WTC11 (cell line): ENCODE measurements at regions not wholly inside any gene's neighbourhood (a gene's known extent, or its start where the extent isn't known, plus 50 kb on each side); places are given as distances from the start of the nearest gene placed in this dataset.

Experiments
- ATAC-seq: fragments of 200-7000 bp; cut with Tn5 transposase; 2 replicates; pipeline ENCODE4 v1.10.0; 2021; ENCODE audit warnings: mild to moderate bottlenecking, moderate library complexity
- CTCF ChIA-PET: fragments of 300-600 bp; sonication (Branson Sonifier 250); formaldehyde crosslinking; loops from one replicate; lab custom pipeline; 2021; ENCODE audit warnings: antibody characterized with exemption; lab: Charles Lee
- POLR2A ChIA-PET: fragments of 350-600 bp; sonication (Branson Sonifier 250); formaldehyde crosslinking; loops from one replicate; lab custom pipeline; 2021; ENCODE audit warnings: antibody characterized with exemption; lab: Charles Lee
- DNase-seq: peaks from one replicate; pipeline ENCODE4 v3.0.0; 2021; ENCODE audit warnings: low spot score
- H3K27ac Mint-ChIP-seq: 2 replicates; pipeline ENCODE4 v1.8.0; 2021; ENCODE audit warnings: mixed read lengths
- H3K27me3 Mint-ChIP-seq: 2 replicates; pipeline ENCODE4 v1.8.0; 2021; ENCODE audit warnings: low read depth, mild to moderate bottlenecking, moderate library complexity, mixed read lengths
- H3K36me3 Mint-ChIP-seq: 2 replicates; pipeline ENCODE4 v1.8.0; 2021; ENCODE audit warnings: mixed read lengths
- H3K4me1 Mint-ChIP-seq: 2 replicates; pipeline ENCODE4 v1.8.0; 2022; ENCODE audit warnings: mixed read lengths
- H3K4me3 Mint-ChIP-seq: 2 replicates; pipeline ENCODE4 v1.8.0; 2021; ENCODE audit warnings: mild to moderate bottlenecking, moderate library complexity, mixed read lengths
- H3K9me3 Mint-ChIP-seq: 2 replicates; pipeline ENCODE4 v1.8.0; 2021; ENCODE audit warnings: mixed read lengths
- ATF1 ChIP-seq: sonication (generic); formaldehyde crosslinking; IDR thresholded peaks from 2 replicates; pipeline ENCODE4 v1.8.1; 2023; ENCODE audit warnings: mild to moderate bottlenecking, moderate library complexity, missing genetic modification reagents
- CBFB ChIP-seq: sonication (generic); formaldehyde crosslinking; IDR thresholded peaks from 2 replicates; pipeline ENCODE4 v1.8.1; 2022; ENCODE audit warnings: mild to moderate bottlenecking, low read depth, missing genetic modification reagents
- ELF4 ChIP-seq: sonication (generic); formaldehyde crosslinking; IDR thresholded peaks from 2 replicates; pipeline ENCODE4 v1.8.1; 2022; ENCODE audit warnings: low read depth, mild to moderate bottlenecking, moderate library complexity, missing genetic modification reagents
- EMX1 ChIP-seq: fragments of 250-450 bp; sonication (Bioruptor Pico); IDR thresholded peaks from 2 replicates; pipeline ENCODE4 v1.8.0; 2021; ENCODE audit warnings: mild to moderate bottlenecking
- KAT7 ChIP-seq: sonication (generic); formaldehyde crosslinking; IDR thresholded peaks from 2 replicates; pipeline ENCODE4 v1.8.1; 2023; ENCODE audit warnings: missing genetic modification reagents, mild to moderate bottlenecking, borderline replicate concordance
- NR1H2 ChIP-seq: sonication (generic); formaldehyde crosslinking; IDR thresholded peaks from 2 replicates; pipeline ENCODE4 v1.9.0; 2021; ENCODE audit warnings: mild to moderate bottlenecking, moderate library complexity, missing genetic modification reagents
- PRRX2 ChIP-seq: fragments of 250-450 bp; sonication (Bioruptor Pico); IDR thresholded peaks from 2 replicates; pipeline ENCODE4 v1.8.0; 2021; ENCODE audit warnings: mild to moderate bottlenecking
- SOX15 ChIP-seq: fragments of 250-450 bp; sonication (Bioruptor Pico); IDR thresholded peaks from 2 replicates; pipeline ENCODE4 v1.9.0; 2021; ENCODE audit warnings: mild to moderate bottlenecking
- ZBTB43 ChIP-seq: sonication (generic); formaldehyde crosslinking; IDR thresholded peaks from 2 replicates; pipeline ENCODE4 v1.8.1; 2023; ENCODE audit warnings: mild to moderate bottlenecking, missing genetic modification reagents
- ZNF671 ChIP-seq: fragments of 250-450 bp; sonication (Bioruptor Pico); IDR thresholded peaks from 2 replicates; pipeline ENCODE4 v1.8.0; 2021; ENCODE audit warnings: mild to moderate bottlenecking
- ZSCAN18 ChIP-seq: fragments of 250-450 bp; sonication (Bioruptor Pico); IDR thresholded peaks from 2 replicates; pipeline ENCODE4 v2.1.2; 2022; ENCODE audit warnings: mild to moderate bottlenecking, moderate library complexity
- TF ChIP-seq, protein P1 (sequence below): sonication (generic); formaldehyde crosslinking; IDR thresholded peaks from 2 replicates; pipeline ENCODE4 v1.8.0; 2023; ENCODE audit warnings: missing genetic modification reagents, mild to moderate bottlenecking, borderline replicate concordance
- TF ChIP-seq, protein P2 (sequence below): sonication (generic); formaldehyde crosslinking; IDR thresholded peaks from 2 replicates; pipeline ENCODE4 v1.8.0; 2022; ENCODE audit warnings: mild to moderate bottlenecking, missing genetic modification reagents

- CTCF ChIA-PET, result interaction anchor here (0.8 to 5.9 kb wide), 3 partner anchors 11 to 120 kb away, joined by 3 to 38 read pairs (median 4); no protein-coding TSS in a partner anchor
- no peak overlapping the region for H3K27ac Mint-ChIP-seq
- POLR2A ChIA-PET, result no interaction called here
These were observed 106.6 kb upstream of the DAP start for GRCh38 chr5:10867389-10868303.

GRCh38 chr5:10866913-10867312 is 105.9 kb upstream of the DAP start:
- H3K4me3 Mint-ChIP-seq, result no peak overlapping the region
- no peaks in the 10 kb centered on the region; the same call in 1 of the 2 replicates for H3K27me3 Mint-ChIP-seq
- POLR2A ChIA-PET, result no interaction called here
- ATAC-seq, result peak; percentile 61
- CTCF ChIA-PET, result interaction anchor here (0.6 to 5.9 kb wide), 5 partner anchors 10 to 922 kb away, joined by 3 to 38 read pairs (median 3); no protein-coding TSS in a partner anchor
- no peaks in the 10 kb centered on the region for H3K9me3 Mint-ChIP-seq
- DNase-seq, result no peak
- H3K36me3 Mint-ChIP-seq, result no peaks in the 10 kb centered on the region
- H3K27ac Mint-ChIP-seq, result no peak overlapping the region
- TF ChIP-seq NR1H2 (CRISPR knock-in tag), result no peak
- TF ChIP-seq ELF4 (CRISPR knock-in tag), result no peak
- no peak for TF ChIP-seq ATF1 (CRISPR knock-in tag)
- no peak for TF ChIP-seq KAT7 (CRISPR knock-in tag)
- TF ChIP-seq, protein P1, sequence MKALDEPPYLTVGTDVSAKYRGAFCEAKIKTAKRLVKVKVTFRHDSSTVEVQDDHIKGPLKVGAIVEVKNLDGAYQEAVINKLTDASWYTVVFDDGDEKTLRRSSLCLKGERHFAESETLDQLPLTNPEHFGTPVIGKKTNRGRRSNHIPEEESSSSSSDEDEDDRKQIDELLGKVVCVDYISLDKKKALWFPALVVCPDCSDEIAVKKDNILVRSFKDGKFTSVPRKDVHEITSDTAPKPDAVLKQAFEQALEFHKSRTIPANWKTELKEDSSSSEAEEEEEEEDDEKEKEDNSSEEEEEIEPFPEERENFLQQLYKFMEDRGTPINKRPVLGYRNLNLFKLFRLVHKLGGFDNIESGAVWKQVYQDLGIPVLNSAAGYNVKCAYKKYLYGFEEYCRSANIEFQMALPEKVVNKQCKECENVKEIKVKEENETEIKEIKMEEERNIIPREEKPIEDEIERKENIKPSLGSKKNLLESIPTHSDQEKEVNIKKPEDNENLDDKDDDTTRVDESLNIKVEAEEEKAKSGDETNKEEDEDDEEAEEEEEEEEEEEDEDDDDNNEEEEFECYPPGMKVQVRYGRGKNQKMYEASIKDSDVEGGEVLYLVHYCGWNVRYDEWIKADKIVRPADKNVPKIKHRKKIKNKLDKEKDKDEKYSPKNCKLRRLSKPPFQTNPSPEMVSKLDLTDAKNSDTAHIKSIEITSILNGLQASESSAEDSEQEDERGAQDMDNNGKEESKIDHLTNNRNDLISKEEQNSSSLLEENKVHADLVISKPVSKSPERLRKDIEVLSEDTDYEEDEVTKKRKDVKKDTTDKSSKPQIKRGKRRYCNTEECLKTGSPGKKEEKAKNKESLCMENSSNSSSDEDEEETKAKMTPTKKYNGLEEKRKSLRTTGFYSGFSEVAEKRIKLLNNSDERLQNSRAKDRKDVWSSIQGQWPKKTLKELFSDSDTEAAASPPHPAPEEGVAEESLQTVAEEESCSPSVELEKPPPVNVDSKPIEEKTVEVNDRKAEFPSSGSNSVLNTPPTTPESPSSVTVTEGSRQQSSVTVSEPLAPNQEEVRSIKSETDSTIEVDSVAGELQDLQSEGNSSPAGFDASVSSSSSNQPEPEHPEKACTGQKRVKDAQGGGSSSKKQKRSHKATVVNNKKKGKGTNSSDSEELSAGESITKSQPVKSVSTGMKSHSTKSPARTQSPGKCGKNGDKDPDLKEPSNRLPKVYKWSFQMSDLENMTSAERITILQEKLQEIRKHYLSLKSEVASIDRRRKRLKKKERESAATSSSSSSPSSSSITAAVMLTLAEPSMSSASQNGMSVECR (CRISPR knock-in tag), result no peak
- TF ChIP-seq, protein P2, sequence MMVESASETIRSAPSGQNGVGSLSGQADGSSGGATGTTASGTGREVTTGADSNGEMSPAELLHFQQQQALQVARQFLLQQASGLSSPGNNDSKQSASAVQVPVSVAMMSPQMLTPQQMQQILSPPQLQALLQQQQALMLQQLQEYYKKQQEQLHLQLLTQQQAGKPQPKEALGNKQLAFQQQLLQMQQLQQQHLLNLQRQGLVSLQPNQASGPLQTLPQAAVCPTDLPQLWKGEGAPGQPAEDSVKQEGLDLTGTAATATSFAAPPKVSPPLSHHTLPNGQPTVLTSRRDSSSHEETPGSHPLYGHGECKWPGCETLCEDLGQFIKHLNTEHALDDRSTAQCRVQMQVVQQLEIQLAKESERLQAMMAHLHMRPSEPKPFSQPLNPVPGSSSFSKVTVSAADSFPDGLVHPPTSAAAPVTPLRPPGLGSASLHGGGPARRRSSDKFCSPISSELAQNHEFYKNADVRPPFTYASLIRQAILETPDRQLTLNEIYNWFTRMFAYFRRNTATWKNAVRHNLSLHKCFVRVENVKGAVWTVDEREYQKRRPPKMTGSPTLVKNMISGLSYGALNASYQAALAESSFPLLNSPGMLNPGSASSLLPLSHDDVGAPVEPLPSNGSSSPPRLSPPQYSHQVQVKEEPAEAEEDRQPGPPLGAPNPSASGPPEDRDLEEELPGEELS (CRISPR knock-in tag), result no peak
- no peak for TF ChIP-seq ZSCAN18 (CRISPR knock-in tag)
- no peak for TF ChIP-seq ZNF671 (CRISPR knock-in tag)
- no peak for TF ChIP-seq CBFB
- H3K4me1 Mint-ChIP-seq, result peaks cover 7% of the 10 kb centered on the region

More at GRCh38 chr5:10867389-10868303, 106.6 kb upstream of the DAP start:
- Mint-ChIP-seq H3K36me3 (no peaks in the 10 kb centered on the region), H3K27me3 (no peaks in the 10 kb centered on the region; the same call in 1 of the 2 replicates)
- TF ChIP-seq PRRX2 (CRISPR knock-in tag) (no peak), ZBTB43 (CRISPR knock-in tag) (no peak), SOX15 (CRISPR knock-in tag) (no peak), ZSCAN18 (CRISPR knock-in tag) (no peak), EMX1 (CRISPR knock-in tag) (no peak)
- TF ChIP-seq, all 79 proteins: peak for 0
- ATAC-seq (no peak), DNase-seq (no peak)
- H3K4me1 Mint-ChIP-seq, result peaks cover 7% of the 10 kb centered on the region
- no peak overlapping the region for H3K4me3 Mint-ChIP-seq
- no peaks in the 10 kb centered on the region for H3K9me3 Mint-ChIP-seq
